ENCODE measurements at regions not wholly inside any gene's neighbourhood (a gene's known extent, or its start where the extent isn't known, plus 50 kb on each side); places are given as distances from the start of the nearest gene placed in this dataset.
"Not testable (repeated sequence)": the region's sequence is repeated elsewhere in the genome, so short reads cannot be mapped to it uniquely, and the experiment has no call there.

GRCh38 chr12:28776913-28777422 is 372.1 kb upstream of the FAR2 start:
- no peak for DNase-seq

DNA sequence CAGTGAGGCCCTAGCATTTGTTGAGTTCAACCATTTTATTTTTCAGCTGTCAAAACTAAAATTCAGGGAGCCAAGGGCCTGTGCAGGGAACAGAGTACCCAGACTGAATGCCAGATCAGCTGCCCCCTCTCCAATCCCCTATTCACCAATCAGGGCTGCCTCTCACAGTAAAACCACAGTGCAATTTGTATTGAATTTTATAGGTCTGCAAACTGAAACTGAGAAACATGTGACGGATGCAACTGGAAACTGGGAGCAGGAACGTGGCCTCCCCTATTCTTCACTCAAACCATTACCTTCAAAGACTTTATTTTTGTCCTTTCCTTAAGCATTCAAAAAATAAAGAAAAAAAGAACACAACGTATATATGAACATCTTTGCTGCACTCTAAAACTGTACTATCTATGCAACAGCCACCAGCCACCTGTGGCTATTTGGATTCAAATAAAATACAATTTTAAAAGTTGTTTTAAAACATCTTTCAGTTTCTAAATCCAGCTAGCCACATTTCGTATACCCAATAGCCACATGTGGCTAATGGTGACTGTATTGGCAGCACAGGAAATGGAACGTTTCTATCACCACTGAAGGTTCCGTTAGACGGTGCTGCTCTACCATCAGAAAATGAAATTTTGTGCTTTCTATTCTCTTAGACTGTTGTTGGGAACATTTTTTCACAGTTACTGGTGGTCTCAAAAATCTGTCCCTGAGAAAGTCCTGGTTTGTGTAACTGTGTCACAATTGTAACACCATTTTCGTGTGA is 371.3 kb upstream of the FAR2 start:
- no peak for DNase-seq

- no peak for DNase-seq
These were observed 369.0 kb upstream of the FAR2 start for GRCh38 chr12:28780096-28780495.

DNA sequence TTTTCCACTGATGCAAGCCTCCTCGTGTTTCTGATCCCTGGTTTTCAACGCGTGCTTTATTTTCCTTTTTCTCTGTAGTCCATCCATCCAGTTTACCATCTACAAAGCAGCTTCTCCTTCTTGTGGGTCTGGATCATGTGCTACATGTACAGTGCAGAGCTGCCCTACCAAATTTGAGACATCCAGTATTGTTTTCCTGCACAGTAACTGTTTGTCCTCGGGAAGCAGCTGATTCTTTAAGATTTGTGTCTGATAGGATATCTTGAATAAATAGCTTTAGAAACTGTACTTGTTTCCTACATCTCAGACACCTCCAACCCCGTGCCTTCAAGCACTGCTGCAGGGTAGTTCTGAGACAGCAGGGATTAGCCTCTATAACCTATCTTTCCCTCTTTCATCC is 368.1 kb upstream of the FAR2 start:
- no peak for DNase-seq

GRCh38 chr12:28781671-28782652 is 367.1 kb upstream of the FAR2 start:
- no peak for DNase-seq

DNA sequence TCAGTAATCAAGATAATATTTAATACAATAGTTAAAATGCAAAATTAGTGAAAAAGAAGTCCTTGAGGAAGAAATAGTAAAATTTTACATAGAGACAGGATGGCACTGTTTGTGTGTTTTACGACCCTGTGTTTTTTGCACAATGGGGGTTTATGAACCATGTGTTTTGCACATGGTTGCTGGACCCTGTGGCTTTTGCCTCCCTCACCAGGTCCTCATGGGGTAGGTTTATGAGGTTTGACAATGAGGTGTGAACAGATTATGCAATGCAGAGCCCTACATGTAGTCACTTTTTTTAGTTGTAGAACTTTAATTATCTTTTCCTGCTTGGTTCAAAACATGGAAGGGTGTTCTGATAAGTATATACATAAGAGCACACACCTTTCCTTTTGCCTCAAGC is 366.3 kb upstream of the FAR2 start:
- DNase-seq, result no peak

DNA sequence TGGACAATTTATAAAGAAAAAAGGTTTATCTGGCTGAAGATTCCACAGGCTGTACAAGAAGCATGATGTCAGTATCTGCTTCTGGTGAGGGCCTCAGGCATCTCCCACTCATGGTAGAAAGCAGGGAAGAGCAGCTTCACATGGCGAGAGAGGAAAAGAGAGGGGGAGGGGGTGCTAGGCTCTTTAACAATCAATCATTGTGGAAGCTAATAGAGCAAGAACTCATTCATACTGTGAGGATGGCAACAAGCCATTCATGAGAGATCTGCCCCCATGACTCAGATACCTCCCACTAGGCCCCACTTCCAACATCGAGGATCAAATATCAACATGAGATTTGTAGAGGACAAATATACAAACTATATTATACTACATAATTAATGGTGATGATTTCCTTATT is 361.9 kb upstream of the FAR2 start:
- no peak for DNase-seq

DNA sequence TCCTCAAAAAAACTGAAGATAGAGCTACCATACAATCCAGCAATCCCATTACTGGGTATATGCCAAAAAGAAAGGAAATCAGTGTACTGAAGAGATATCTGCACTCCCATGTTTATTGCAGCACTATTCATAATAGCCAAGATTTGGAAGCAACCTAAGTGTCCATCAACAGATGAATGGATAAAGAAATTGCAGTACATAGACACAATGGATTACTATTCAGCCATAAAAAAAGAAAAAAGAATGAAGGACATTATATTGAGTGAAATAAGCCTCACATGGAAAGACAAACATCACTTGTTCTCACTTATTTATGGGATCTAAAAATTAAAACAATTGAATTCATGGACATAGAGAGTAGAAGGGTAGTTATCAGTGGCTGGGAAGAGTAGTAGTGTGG is 360.8 kb upstream of the FAR2 start:
- DNase-seq, result not testable (repeated sequence)

DNA sequence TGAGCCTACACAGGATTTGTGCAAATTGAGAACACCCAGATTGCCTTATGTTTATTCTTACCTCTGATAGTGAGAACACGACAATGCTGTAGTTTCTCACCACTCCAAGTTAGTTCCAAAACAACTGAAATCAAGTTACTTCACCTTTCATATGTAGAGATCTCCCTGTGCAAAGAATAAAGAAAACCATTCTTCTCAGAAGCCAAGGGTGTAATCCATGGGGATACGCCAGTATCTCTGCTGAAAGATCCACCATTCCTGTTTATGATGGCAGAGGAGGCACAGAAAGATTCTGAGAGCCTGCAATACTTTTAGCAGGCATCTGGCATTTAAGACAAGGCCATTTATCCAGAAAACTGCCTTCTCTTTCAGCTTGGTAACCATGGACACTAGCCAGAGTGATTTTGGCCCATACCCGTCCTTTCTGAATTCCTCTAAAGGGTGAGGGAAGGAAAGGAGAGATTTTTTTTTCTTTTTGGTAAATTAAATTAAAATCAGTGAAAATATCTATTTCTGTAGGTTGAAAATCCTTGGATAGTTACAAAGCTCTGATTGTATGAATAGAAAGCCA is 355.4 kb upstream of the FAR2 start:
- no peak for DNase-seq

- no peak for DNase-seq
These were observed 354.9 kb upstream of the FAR2 start for GRCh38 chr12:28794211-28794610.

DNA sequence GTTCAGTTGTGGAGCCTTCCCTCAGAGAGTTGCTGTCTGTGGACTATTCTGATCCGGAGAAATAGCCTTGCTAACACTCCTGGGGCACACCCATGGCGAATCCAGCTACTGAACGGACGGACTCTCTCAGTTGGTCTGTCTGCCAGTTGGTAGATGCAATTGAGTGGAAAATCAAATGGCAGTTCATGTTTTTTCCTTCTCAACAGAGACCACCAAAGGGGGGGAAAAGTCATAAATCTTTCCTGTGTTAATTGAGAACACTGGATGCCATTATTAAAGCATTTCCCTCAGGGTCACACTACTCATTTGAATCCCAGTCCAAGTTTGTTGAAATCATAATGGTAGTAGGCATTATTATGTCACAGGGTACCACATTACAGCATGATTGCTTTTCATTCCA is 354.3 kb upstream of the FAR2 start:
- no peak for DNase-seq

DNA sequence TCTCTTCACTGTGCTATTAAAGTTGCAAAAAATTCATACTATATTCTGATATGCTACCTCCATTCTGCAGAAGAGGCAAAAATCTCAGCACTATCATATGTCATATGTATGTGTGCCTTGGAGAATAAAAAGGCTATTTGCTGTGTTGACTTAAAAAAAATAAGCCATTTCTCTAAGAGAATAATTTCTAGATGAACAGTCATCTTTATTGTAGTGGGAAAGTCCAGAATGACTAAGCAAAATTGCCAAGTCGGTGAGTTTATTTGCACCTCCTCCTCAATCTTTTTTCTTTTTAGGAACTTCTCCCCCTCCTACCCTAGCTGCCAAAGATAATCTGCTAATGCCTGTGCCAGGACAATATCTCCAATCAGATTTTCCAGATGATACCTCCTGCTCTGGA is 353.8 kb upstream of the FAR2 start:
- no peak for DNase-seq

GRCh38 chr12:28799348-28799747 is 349.7 kb upstream of the FAR2 start:
- peak in 1 of 2 donors; percentile 3 for DNase-seq

- DNase-seq, result no peak
These were observed 348.9 kb upstream of the FAR2 start for GRCh38 chr12:28800129-28800528.

GRCh38 chr12:28802706-28803438 is 346.2 kb upstream of the FAR2 start:
- DNase-seq, result no peak

GRCh38 chr12:28807535-28807934 is 341.5 kb upstream of the FAR2 start:
- DNase-seq, result no peak

DNA sequence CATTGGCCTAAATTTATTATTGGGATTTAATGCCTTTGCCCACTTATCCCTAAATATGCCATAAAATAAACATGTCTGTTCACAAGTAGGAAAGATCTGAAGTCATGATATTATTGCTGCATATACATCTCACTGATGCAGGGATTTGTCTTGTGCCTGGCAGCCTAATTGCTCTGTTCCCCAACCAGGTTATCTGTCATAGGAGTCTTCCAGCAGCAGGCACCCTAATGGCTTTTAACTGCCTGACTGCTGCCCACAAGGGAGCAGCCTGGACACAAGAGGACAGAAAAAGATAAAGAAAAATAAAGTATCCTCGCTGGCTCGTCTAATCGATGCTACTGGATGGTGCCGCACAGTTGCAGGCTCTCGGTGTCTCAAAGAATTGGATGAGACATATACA is 337.6 kb upstream of the FAR2 start:
- no peak for DNase-seq

GRCh38 chr12:28814246-28814645 is 334.8 kb upstream of the FAR2 start:
- no peak for DNase-seq

DNA sequence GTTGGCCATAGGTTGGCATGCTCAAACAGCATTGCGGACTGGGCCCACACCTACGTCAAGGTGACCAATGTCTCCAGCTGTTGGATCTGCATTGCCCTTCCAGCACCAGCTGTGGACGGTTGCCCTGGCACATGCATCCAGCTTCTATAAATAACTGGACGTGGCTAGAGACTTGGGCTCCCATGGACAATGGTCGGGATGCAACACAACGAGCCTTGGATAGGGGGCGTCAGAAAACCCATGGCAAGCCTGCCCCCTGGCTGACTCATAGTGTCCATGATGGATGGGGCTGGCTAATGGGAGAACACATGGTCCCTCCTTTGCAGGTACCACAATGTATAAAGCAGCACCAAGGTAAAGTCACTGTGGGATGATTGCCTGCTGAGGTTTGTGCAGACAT is 331.6 kb upstream of the FAR2 start:
- DNase-seq, result no peak

GRCh38 chr12:28824193-28824846 is 324.8 kb upstream of the FAR2 start:
- DNase-seq, result no peak

DNA sequence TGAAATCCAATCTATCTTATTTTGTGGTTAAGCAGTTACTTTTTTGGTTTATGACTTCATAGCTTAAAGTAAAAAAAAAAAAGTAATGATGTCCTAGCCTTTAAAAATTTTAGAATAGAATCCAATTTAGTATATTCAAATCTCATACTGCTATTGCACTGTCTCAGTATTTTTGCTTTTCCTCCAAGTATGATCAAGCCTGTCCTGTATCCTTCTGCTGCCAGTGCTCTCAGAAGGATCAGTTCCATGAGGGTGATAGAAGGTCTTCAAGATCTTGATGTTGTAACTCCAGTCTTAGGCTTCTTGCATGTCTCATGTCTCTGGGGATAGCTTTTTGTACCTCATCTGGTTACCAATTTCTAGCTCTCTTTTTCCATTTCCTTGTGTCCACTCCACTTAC is 324.2 kb upstream of the FAR2 start:
- no peak for DNase-seq

- DNase-seq, result no peak
These were observed 322.3 kb upstream of the FAR2 start for GRCh38 chr12:28826766-28827165.

All from CD4-positive, alpha-beta T cell treated with Interferon alpha-2 for 1 hour (primary cell).